ENCODE measurements at regions not wholly inside any gene's neighbourhood (a gene's known extent, or its start where the extent isn't known, plus 50 kb on each side); places are given as distances from the start of the nearest gene placed in this dataset.
"Not testable (repeated sequence)": the region's sequence is repeated elsewhere in the genome, so short reads cannot be mapped to it uniquely, and the experiment has no call there.

DNA sequence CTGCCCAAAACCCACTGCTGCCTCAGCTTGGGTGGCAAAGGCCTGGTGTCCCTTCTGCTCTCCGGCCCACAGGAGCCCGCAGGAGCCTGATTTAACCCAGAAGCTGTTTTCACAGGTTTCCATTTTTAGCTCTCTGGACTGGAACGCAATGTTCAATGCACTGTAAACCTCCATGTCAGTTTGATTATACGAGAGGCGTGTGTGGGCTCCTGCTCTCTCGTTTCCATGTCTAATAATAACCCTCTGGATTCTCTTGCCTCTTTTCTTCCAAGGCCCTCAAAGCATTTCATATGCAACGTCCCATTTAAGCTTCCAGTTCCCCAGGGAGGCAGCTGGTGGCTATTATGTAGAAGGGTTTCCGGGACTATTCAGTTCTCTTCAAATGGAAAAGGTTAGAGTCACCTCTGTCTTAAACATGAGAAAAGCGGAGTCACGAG, 161.1 kb downstream of the SUDS3 start:
- TF ChIP-seq POLR2AphosphoS5 (IDR thresholded peaks at IDR 0.05; ENCODE audit: low read depth, low read length) (no peak), TAF1 (IDR thresholded peaks at IDR 0.05; ENCODE audit: borderline replicate concordance, low read depth, low read length) (no peak), POLR2A (IDR thresholded peaks at IDR 0.05; ENCODE audit: low read depth, low read length) (no peak)
- DNase-seq (ENCODE audit: insufficient read length) (no peak), FAIRE-seq (no peak)

GRCh38 chr12:118541071-118541470, 164.7 kb downstream of the SUDS3 start:
- TF ChIP-seq TAF1 (IDR thresholded peaks at IDR 0.05; ENCODE audit: borderline replicate concordance, low read depth, low read length) (no peak), POLR2AphosphoS5 (IDR thresholded peaks at IDR 0.05; ENCODE audit: low read depth, low read length) (no peak), POLR2A (IDR thresholded peaks at IDR 0.05; ENCODE audit: low read depth, low read length) (no peak)
- FAIRE-seq (no peak), DNase-seq (ENCODE audit: insufficient read length) (no peak)

DNA sequence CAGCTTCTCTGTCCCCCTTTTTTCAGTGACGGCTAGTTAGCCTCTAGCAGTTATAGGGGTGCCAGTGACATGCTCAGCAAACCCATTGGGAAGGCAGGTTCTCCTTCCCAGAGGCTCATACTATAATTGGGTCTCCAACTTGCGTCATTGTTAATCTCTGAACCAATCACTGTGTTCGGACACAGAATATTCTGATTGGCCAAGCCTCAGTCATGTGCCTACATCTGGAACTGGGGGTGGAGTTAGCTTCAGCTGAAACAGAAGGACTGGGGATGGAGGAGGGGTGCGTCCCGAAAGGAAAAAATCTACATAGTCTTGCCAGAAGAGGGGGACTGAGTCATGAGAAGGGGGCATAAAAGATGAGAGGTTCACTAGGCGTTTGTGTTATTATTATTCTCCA, 165.6 kb downstream of the SUDS3 start:
- FAIRE-seq (no peak), DNase-seq (ENCODE audit: insufficient read length) (no peak)
- TF ChIP-seq POLR2AphosphoS5 (IDR thresholded peaks at IDR 0.05; ENCODE audit: low read depth, low read length) (no peak), TAF1 (IDR thresholded peaks at IDR 0.05; ENCODE audit: borderline replicate concordance, low read depth, low read length) (no peak), POLR2A (IDR thresholded peaks at IDR 0.05; ENCODE audit: low read depth, low read length) (no peak)

GRCh38 chr12:118543651-118544050, 167.3 kb downstream of the SUDS3 start:
- no peak for TF ChIP-seq POLR2A (IDR thresholded peaks at IDR 0.05; ENCODE audit: low read depth, low read length)
- no peak for TF ChIP-seq POLR2AphosphoS5 (IDR thresholded peaks at IDR 0.05; ENCODE audit: low read depth, low read length)
- TF ChIP-seq TAF1 (IDR thresholded peaks at IDR 0.05; ENCODE audit: borderline replicate concordance, low read depth, low read length): no peak
- DNase-seq (ENCODE audit: insufficient read length): no peak
- FAIRE-seq: no peak

GRCh38 chr12:118544569-118544968, 168.2 kb downstream of the SUDS3 start:
- FAIRE-seq: no peak
- DNase-seq (ENCODE audit: insufficient read length): no peak
- no peak for TF ChIP-seq POLR2A (IDR thresholded peaks at IDR 0.05; ENCODE audit: low read depth, low read length)
- no peak for TF ChIP-seq TAF1 (IDR thresholded peaks at IDR 0.05; ENCODE audit: borderline replicate concordance, low read depth, low read length)
- TF ChIP-seq POLR2AphosphoS5 (IDR thresholded peaks at IDR 0.05; ENCODE audit: low read depth, low read length): no peak

- FAIRE-seq; DNase-seq (ENCODE audit: insufficient read length): not testable (repeated sequence)
Measured at GRCh38 chr12:118547606-118548005, 171.3 kb downstream of the SUDS3 start.

DNA sequence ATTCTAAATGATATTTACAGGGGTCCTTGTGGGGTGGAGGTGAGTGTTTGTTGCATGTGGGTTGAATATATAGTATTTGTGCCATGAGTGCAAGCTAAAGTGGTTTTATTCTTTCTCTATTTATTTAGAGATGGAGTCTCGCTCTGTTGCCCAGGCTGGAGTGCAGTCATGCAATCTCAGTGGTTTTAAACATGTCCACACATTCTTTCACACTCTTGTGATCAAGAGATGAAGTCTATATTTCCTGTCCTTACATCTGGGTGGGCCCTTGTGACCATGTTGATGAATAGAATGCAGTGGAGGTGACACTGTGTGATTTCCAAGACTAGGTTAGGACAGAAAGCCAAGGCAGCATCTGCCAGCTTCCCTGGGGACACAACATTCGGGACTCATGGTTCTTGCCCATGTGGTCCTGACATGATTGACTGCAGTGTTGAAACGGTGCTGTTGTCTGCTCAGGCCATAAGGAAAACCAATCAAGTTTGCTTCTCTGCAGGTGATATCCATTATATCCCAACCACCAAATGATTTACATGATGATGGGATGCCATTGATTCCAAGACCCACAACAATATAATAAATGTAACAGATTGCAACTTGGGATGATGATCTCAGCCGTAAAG, 172.6 kb downstream of the SUDS3 start:
- no peak for TF ChIP-seq POLR2AphosphoS5 (IDR thresholded peaks at IDR 0.05; ENCODE audit: low read depth, low read length)
- DNase-seq (ENCODE audit: insufficient read length): no peak
- no peak for FAIRE-seq

DNA sequence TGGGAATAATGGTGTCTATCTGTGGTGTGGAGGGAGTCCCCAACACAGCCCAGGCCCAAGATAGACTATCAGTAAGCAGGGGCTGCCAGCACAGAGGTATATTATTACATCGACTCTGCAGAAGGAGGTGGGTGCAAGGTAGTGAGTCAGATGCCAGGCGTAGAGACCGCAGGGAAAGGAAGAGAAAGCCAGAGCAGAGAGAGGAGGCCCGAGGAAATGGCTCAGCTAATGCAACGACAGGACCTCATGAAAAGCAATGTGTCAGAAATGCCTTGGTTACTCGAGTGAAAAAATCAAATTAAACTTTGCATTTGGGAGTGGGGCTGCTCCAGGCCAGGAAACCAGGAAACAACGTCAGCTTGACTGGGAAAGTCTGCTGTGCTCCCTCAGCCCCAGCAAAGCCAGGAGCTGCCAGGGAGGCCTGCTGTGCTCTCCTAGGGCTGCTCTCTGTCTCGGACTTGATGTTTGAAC, 173.2 kb downstream of the SUDS3 start:
- no peak for DNase-seq (ENCODE audit: insufficient read length)
- no peak for FAIRE-seq
- no peak for TF ChIP-seq POLR2AphosphoS5 (IDR thresholded peaks at IDR 0.05; ENCODE audit: low read depth, low read length)
- TF ChIP-seq POLR2A (IDR thresholded peaks at IDR 0.05; ENCODE audit: low read depth, low read length): no peak

GRCh38 chr12:118553856-118554504, 177.6 kb downstream of the SUDS3 start:
- TF ChIP-seq POLR2A (IDR thresholded peaks at IDR 0.05; ENCODE audit: low read depth, low read length) (no peak), POLR2AphosphoS5 (IDR thresholded peaks at IDR 0.05; ENCODE audit: low read depth, low read length) (no peak), TAF1 (IDR thresholded peaks at IDR 0.05; ENCODE audit: borderline replicate concordance, low read depth, low read length) (no peak)
- DNase-seq (ENCODE audit: insufficient read length): no peak
- no peak for FAIRE-seq

DNA sequence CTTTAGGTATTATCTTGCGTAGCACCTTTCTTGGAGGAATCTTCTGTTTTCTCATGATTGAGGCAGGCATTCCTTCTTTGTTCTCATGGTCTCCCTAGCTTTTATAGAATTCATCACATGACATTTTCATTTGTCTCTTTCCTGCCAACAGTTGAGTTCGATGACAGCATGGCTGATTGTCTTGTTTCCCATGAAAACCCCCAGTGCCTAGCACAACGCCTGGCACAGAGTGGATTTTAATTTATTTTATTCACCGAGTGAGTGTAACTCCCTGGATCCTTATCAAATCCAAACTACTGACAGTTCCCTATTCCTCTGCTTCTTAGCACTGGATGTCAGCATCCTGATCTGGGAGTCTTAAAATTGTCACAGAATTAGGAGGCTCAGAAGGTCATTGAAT, 182.6 kb downstream of the SUDS3 start:
- no peak for FAIRE-seq
- DNase-seq (ENCODE audit: insufficient read length): no peak
- no peak for TF ChIP-seq POLR2A (IDR thresholded peaks at IDR 0.05; ENCODE audit: low read depth, low read length)
- TF ChIP-seq TAF1 (IDR thresholded peaks at IDR 0.05; ENCODE audit: borderline replicate concordance, low read depth, low read length): no peak
- no peak for TF ChIP-seq POLR2AphosphoS5 (IDR thresholded peaks at IDR 0.05; ENCODE audit: low read depth, low read length)

DNA sequence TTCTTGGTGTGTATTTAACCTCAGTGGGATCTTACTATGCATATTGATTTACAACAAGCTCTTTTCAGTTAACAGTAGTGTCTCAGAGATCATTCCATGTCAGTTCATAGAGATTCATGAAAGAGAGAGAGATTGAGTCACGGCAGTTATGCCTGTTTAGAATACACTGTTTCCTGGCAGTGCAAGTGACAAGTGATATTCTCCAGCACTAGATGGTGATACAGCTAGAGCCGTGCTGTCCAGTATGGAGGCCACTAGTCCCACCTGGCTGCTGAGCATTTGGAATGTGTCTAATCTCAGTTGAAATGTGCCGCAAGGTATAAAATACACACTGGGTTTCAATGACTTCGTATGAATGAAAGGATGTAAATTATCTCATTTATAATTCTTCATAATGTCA, 184.4 kb downstream of the SUDS3 start:
- DNase-seq (ENCODE audit: insufficient read length) (no peak), FAIRE-seq (no peak)
- TF ChIP-seq POLR2A (IDR thresholded peaks at IDR 0.05; ENCODE audit: low read depth, low read length) (no peak), TAF1 (IDR thresholded peaks at IDR 0.05; ENCODE audit: borderline replicate concordance, low read depth, low read length) (no peak), POLR2AphosphoS5 (IDR thresholded peaks at IDR 0.05; ENCODE audit: low read depth, low read length) (no peak)

DNA sequence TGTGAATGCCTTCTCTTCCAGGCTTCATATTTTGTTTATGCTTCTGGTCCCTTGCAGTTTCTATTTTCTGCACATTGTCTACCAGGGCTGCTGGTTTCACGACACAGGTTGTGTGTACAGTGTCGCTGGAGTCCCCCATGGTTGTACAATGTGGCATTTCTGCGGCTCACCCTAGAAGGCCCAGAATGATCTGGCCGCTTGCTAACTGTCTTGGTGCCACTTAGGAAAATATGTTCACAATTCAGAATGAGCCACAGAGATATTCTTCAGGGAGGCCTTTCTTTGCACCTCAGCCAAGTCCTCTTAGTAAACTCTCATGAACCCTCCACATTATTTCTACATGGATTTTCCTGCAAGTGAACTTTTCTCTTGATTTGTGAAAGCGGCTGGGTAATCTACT, 195.4 kb downstream of the SUDS3 start:
- no peak for DNase-seq (ENCODE audit: insufficient read length)
- no peak for FAIRE-seq
- TF ChIP-seq POLR2AphosphoS5 (IDR thresholded peaks at IDR 0.05; ENCODE audit: low read depth, low read length) (no peak), TAF1 (IDR thresholded peaks at IDR 0.05; ENCODE audit: borderline replicate concordance, low read depth, low read length) (no peak), POLR2A (IDR thresholded peaks at IDR 0.05; ENCODE audit: low read depth, low read length) (no peak)

Data from GM12892 (cell line).